ENCODE measurements at regions not wholly inside any gene's neighbourhood (a gene's known extent, or its start where the extent isn't known, plus 50 kb on each side); places are given as distances from the start of the nearest gene placed in this dataset.

DNA sequence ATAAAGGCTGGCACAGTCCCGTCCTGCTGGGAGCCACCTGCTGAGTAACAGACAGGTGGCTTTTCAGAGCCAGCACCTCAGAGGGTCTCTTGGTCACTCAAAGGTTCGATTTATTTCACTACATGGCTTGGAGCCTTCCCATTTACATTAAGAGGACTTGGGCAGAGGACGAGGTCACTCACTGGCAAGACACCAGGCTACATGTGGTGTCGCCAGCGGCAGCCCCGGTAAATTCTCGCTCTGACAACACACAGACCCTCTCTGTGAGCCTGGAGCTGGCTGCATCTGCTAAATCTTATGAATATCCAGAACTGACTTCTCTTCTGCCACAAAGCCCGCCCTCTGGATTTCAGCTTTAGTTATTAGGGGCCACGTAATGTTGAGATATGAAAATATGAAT lies 254.7 kb downstream of the VAPA start:
- intact Hi-C loops (cut with micrococcal nuclease; ENCODE audit: unreplicated experiment), result no loop called here
- H3K27ac Mint-ChIP-seq (ENCODE audit: unreplicated experiment), result no peak overlapping the region
- no peak for DNase-seq
- H3K36me3 Mint-ChIP-seq (ENCODE audit: insufficient read depth, unreplicated experiment), result no peaks in the 10 kb centered on the region
- H3K9me3 Mint-ChIP-seq (ENCODE audit: unreplicated experiment), result no peaks in the 10 kb centered on the region
- H3K4me3 Mint-ChIP-seq (ENCODE audit: unreplicated experiment), result no peak overlapping the region
- H3K27me3 ChIP-seq (replicated peaks; ENCODE audit: control insufficient read depth, insufficient read depth, low read length), result no peaks in the 10 kb centered on the region
- no peaks in the 10 kb centered on the region for H3K9me3 ChIP-seq
- POLR2A ChIA-PET, result no interaction called here
- H3K4me1 Mint-ChIP-seq (ENCODE audit: low read depth, unreplicated experiment), result no peaks in the 10 kb centered on the region
- H3K27me3 Mint-ChIP-seq (ENCODE audit: insufficient read depth, unreplicated experiment), result no peaks in the 10 kb centered on the region
- CTCF ChIA-PET, result no interaction called here
- H3K4me1 ChIP-seq, result no peaks in the 10 kb centered on the region
- H3K36me3 ChIP-seq (ENCODE audit: control insufficient read depth, insufficient read depth, low read length), result no peaks in the 10 kb centered on the region
- H3K4me3 ChIP-seq (ENCODE audit: low read depth, low read length), result no peak overlapping the region
- BruUV-seq (replicated peaks), result no TSS peak
- TF ChIP-seq, protein P1, sequence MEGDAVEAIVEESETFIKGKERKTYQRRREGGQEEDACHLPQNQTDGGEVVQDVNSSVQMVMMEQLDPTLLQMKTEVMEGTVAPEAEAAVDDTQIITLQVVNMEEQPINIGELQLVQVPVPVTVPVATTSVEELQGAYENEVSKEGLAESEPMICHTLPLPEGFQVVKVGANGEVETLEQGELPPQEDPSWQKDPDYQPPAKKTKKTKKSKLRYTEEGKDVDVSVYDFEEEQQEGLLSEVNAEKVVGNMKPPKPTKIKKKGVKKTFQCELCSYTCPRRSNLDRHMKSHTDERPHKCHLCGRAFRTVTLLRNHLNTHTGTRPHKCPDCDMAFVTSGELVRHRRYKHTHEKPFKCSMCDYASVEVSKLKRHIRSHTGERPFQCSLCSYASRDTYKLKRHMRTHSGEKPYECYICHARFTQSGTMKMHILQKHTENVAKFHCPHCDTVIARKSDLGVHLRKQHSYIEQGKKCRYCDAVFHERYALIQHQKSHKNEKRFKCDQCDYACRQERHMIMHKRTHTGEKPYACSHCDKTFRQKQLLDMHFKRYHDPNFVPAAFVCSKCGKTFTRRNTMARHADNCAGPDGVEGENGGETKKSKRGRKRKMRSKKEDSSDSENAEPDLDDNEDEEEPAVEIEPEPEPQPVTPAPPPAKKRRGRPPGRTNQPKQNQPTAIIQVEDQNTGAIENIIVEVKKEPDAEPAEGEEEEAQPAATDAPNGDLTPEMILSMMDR (IDR thresholded peaks at IDR 0.05; ENCODE audit: insufficient read depth in 1 of 2, low read depth in 1 of 2, low read length in 1 of 2, severe bottlenecking in 1 of 2, unreplicated experiment in 1 of 2), result no peak

GRCh38 chr18:10169064-10169562 lies 255.3 kb downstream of the VAPA start:
- CTCF ChIA-PET, result no interaction called here
- POLR2A ChIA-PET, result no interaction called here
- no peak overlapping the region for H3K4me3 ChIP-seq (ENCODE audit: low read depth, low read length)
- no peak overlapping the region for H3K4me3 Mint-ChIP-seq (ENCODE audit: unreplicated experiment)
- TF ChIP-seq, protein P1 (IDR thresholded peaks at IDR 0.05; ENCODE audit: insufficient read depth in 1 of 2, low read depth in 1 of 2, low read length in 1 of 2, severe bottlenecking in 1 of 2, unreplicated experiment in 1 of 2), result no peak
- H3K27me3 Mint-ChIP-seq (ENCODE audit: insufficient read depth, unreplicated experiment), result no peaks in the 10 kb centered on the region
- H3K36me3 ChIP-seq (ENCODE audit: control insufficient read depth, insufficient read depth, low read length), result no peaks in the 10 kb centered on the region
- no peaks in the 10 kb centered on the region for H3K4me1 ChIP-seq
- no peaks in the 10 kb centered on the region for H3K27me3 ChIP-seq (replicated peaks; ENCODE audit: control insufficient read depth, insufficient read depth, low read length)
- H3K9me3 ChIP-seq, result no peaks in the 10 kb centered on the region
- no peak overlapping the region for H3K27ac Mint-ChIP-seq (ENCODE audit: unreplicated experiment)
- BruUV-seq (replicated peaks), result no TSS peak
- H3K36me3 Mint-ChIP-seq (ENCODE audit: insufficient read depth, unreplicated experiment), result no peaks in the 10 kb centered on the region
- intact Hi-C loops (cut with micrococcal nuclease; ENCODE audit: unreplicated experiment), result no loop called here
- no peaks in the 10 kb centered on the region for H3K4me1 Mint-ChIP-seq (ENCODE audit: low read depth, unreplicated experiment)
- H3K9me3 Mint-ChIP-seq (ENCODE audit: unreplicated experiment), result no peaks in the 10 kb centered on the region
- DNase-seq, result no peak

DNA sequence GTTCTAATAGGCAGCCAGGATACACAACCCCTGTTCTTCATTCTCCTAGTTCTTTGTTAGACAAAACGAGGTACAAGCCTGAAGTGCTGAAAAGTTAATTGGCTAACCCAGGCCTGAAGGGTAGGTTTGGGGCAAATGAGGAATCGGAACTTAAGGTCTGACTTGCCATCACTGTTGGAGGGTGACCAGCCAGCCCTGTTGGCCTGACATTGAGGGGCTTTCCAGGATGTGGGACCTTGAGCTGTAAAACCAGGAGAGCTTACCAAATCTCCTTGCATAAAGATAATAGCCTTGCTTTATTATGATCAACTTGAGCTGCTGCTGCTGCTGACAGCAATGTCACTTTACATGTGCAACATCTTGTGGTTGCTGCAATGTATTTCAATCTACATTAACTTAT lies 256.0 kb downstream of the VAPA start:
- Mint-ChIP-seq H3K27ac (ENCODE audit: unreplicated experiment) (no peak overlapping the region), H3K4me1 (ENCODE audit: low read depth, unreplicated experiment) (no peaks in the 10 kb centered on the region), H3K4me3 (ENCODE audit: unreplicated experiment) (no peak overlapping the region), H3K36me3 (ENCODE audit: insufficient read depth, unreplicated experiment) (no peaks in the 10 kb centered on the region), H3K9me3 (ENCODE audit: unreplicated experiment) (no peaks in the 10 kb centered on the region), H3K27me3 (ENCODE audit: insufficient read depth, unreplicated experiment) (no peaks in the 10 kb centered on the region)
- Histone ChIP-seq H3K27me3 (replicated peaks; ENCODE audit: control insufficient read depth, insufficient read depth, low read length) (no peaks in the 10 kb centered on the region), H3K36me3 (ENCODE audit: control insufficient read depth, insufficient read depth, low read length) (no peaks in the 10 kb centered on the region), H3K9me3 (no peaks in the 10 kb centered on the region), H3K4me3 (ENCODE audit: low read depth, low read length) (no peak overlapping the region), H3K4me1 (no peaks in the 10 kb centered on the region)
- ChIA-PET POLR2A (no interaction called here), CTCF (no interaction called here)
- no peak for DNase-seq
- TF ChIP-seq, protein P1 (IDR thresholded peaks at IDR 0.05; ENCODE audit: insufficient read depth in 1 of 2, low read depth in 1 of 2, low read length in 1 of 2, severe bottlenecking in 1 of 2, unreplicated experiment in 1 of 2), result no peak
- intact Hi-C loops (cut with micrococcal nuclease; ENCODE audit: unreplicated experiment), result no loop called here
- no TSS peak for BruUV-seq (replicated peaks)
